ENCODE measurements at regions not wholly inside any gene's neighbourhood (a gene's known extent, or its start where the extent isn't known, plus 50 kb on each side); places are given as distances from the start of the nearest gene placed in this dataset.
A peak's percentile ranks its signal among the peaks of the same experiment; 100 is the strongest.

DNA sequence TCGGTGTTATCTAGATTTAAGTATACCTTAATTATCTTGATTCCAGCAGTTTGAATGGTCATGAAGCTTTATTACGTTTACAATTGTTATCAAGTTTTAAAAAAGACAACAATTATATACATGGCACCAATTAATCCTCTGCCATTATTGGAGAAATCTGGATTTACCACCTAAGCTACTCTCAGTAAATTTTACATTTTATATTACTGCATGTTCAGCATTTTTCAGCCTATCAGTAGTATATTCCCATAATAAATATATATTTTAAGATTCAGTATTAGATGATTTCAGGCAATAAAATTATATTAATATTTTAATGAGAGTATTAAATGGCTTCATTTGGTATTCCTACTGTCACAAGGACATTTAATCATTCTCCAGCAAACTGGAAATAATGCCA, 264.5 kb upstream of the PRDM9 start:
- TF ChIP-seq, protein P1, sequence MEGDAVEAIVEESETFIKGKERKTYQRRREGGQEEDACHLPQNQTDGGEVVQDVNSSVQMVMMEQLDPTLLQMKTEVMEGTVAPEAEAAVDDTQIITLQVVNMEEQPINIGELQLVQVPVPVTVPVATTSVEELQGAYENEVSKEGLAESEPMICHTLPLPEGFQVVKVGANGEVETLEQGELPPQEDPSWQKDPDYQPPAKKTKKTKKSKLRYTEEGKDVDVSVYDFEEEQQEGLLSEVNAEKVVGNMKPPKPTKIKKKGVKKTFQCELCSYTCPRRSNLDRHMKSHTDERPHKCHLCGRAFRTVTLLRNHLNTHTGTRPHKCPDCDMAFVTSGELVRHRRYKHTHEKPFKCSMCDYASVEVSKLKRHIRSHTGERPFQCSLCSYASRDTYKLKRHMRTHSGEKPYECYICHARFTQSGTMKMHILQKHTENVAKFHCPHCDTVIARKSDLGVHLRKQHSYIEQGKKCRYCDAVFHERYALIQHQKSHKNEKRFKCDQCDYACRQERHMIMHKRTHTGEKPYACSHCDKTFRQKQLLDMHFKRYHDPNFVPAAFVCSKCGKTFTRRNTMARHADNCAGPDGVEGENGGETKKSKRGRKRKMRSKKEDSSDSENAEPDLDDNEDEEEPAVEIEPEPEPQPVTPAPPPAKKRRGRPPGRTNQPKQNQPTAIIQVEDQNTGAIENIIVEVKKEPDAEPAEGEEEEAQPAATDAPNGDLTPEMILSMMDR (IDR thresholded peaks at IDR 0.05; ENCODE audit: insufficient read depth in 1 of 2, low read depth in 1 of 2, low read length in 1 of 2, severe bottlenecking in 1 of 2, unreplicated experiment in 1 of 2), result no peak
- H3K4me1 ChIP-seq, result no peaks in the 10 kb centered on the region
- ChIA-PET CTCF (no interaction called here), POLR2A (no interaction called here)
- Mint-ChIP-seq H3K36me3 (ENCODE audit: insufficient read depth, unreplicated experiment) (no peaks in the 10 kb centered on the region), H3K27me3 (ENCODE audit: insufficient read depth, unreplicated experiment) (no peaks in the 10 kb centered on the region), H3K4me1 (ENCODE audit: low read depth, unreplicated experiment) (no peaks in the 10 kb centered on the region), H3K4me3 (ENCODE audit: unreplicated experiment) (no peak overlapping the region), H3K9me3 (ENCODE audit: unreplicated experiment) (no peaks in the 10 kb centered on the region), H3K27ac (ENCODE audit: unreplicated experiment) (no peak overlapping the region)
- H3K9me3 ChIP-seq, result no peaks in the 10 kb centered on the region
- H3K36me3 ChIP-seq (ENCODE audit: control insufficient read depth, insufficient read depth, low read length), result no peaks in the 10 kb centered on the region
- BruUV-seq (replicated peaks), result no TSS peak
- H3K4me3 ChIP-seq (ENCODE audit: low read depth, low read length), result no peak overlapping the region
- intact Hi-C loops (cut with micrococcal nuclease; ENCODE audit: unreplicated experiment), result no loop called here
- no peaks in the 10 kb centered on the region for H3K27me3 ChIP-seq (replicated peaks; ENCODE audit: control insufficient read depth, insufficient read depth, low read length)
- DNase-seq, result no peak

DNA sequence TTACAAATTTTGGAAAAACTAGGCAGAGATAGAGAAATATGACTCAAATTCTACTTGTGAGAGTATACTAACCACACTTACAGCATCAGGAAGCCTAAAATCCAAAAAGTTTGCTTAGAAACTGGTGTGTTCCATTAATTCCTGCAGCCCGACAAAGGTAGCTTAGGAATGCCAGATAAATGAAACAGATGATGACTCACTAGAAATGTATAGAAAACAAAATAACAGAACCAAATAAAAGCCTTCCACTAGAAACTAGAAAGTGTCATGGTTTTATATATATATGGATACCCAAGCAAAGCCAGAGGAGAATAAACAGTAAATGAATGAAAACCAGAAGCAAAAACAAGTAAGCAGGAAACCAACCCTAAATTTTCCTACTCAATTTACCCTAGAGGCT, 272.2 kb upstream of the PRDM9 start:
- Mint-ChIP-seq H3K27me3 (ENCODE audit: insufficient read depth, unreplicated experiment) (no peaks in the 10 kb centered on the region), H3K9me3 (ENCODE audit: unreplicated experiment) (no peaks in the 10 kb centered on the region), H3K36me3 (ENCODE audit: insufficient read depth, unreplicated experiment) (no peaks in the 10 kb centered on the region), H3K4me1 (ENCODE audit: low read depth, unreplicated experiment) (peaks cover 15% of the 10 kb centered on the region), H3K27ac (ENCODE audit: unreplicated experiment) (no peak overlapping the region), H3K4me3 (ENCODE audit: unreplicated experiment) (no peak overlapping the region)
- ChIA-PET POLR2A (no interaction called here), CTCF (no interaction called here)
- H3K36me3 ChIP-seq (ENCODE audit: control insufficient read depth, insufficient read depth, low read length), result no peaks in the 10 kb centered on the region
- H3K27me3 ChIP-seq (replicated peaks; ENCODE audit: control insufficient read depth, insufficient read depth, low read length), result no peaks in the 10 kb centered on the region
- H3K4me1 ChIP-seq, result no peaks in the 10 kb centered on the region
- no peak overlapping the region for H3K4me3 ChIP-seq (ENCODE audit: low read depth, low read length)
- no TSS peak for BruUV-seq (replicated peaks)
- H3K9me3 ChIP-seq, result no peaks in the 10 kb centered on the region
- intact Hi-C loops (cut with micrococcal nuclease; ENCODE audit: unreplicated experiment), result no loop called here
- TF ChIP-seq, protein P1 (IDR thresholded peaks at IDR 0.05; ENCODE audit: insufficient read depth in 1 of 2, low read depth in 1 of 2, low read length in 1 of 2, severe bottlenecking in 1 of 2, unreplicated experiment in 1 of 2), result no peak
- DNase-seq, result no peak

DNA sequence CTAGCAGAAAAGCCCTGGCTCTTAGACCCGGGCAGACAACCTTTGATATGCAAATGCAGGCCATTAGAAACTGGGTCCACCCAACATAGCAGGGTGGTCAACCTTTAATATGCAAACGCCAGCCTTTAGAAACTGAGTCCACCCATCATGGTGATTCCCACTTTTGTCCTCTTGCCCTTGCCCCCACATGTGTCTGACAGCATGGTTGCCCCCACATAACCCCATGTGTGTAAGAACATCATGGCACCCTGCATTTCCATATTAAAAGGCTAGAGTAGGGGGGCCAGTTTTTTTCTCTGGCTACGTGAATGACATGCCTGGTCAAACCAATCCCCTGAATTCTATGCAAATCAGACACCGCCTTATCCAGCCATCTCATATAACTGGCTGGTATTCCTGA, 273.2 kb upstream of the PRDM9 start:
- no peak overlapping the region for H3K27ac Mint-ChIP-seq (ENCODE audit: unreplicated experiment)

More for the DNA sequence above, 273.2 kb upstream of the PRDM9 start:
- Histone ChIP-seq H3K4me1 (no peaks in the 10 kb centered on the region), H3K36me3 (ENCODE audit: control insufficient read depth, insufficient read depth, low read length) (no peaks in the 10 kb centered on the region), H3K9me3 (no peaks in the 10 kb centered on the region), H3K27me3 (replicated peaks; ENCODE audit: control insufficient read depth, insufficient read depth, low read length) (no peaks in the 10 kb centered on the region), H3K4me3 (ENCODE audit: low read depth, low read length) (no peak overlapping the region)
- Mint-ChIP-seq H3K4me1 (ENCODE audit: low read depth, unreplicated experiment) (peaks cover 15% of the 10 kb centered on the region), H3K9me3 (ENCODE audit: unreplicated experiment) (no peaks in the 10 kb centered on the region), H3K4me3 (ENCODE audit: unreplicated experiment) (peak overlapping the region; percentile 28), H3K27me3 (ENCODE audit: insufficient read depth, unreplicated experiment) (no peaks in the 10 kb centered on the region), H3K36me3 (ENCODE audit: insufficient read depth, unreplicated experiment) (no peaks in the 10 kb centered on the region)
- CTCF ChIA-PET, result no interaction called here
- no TSS peak for BruUV-seq (replicated peaks)
- TF ChIP-seq, protein P1 (IDR thresholded peaks at IDR 0.05; ENCODE audit: insufficient read depth in 1 of 2, low read depth in 1 of 2, low read length in 1 of 2, severe bottlenecking in 1 of 2, unreplicated experiment in 1 of 2), result no peak
- POLR2A ChIA-PET, result no interaction called here
- intact Hi-C loops (cut with micrococcal nuclease; ENCODE audit: unreplicated experiment), result no loop called here
- no peak for DNase-seq

All from Caco-2 (cell line).